ENCODE measurements at regions not wholly inside any gene's neighbourhood (a gene's known extent, or its start where the extent isn't known, plus 50 kb on each side); places are given as distances from the start of the nearest gene placed in this dataset.

GRCh38 chr6:105591053-105591452 is 188.2 kb upstream of the PREP start:
- Histone ChIP-seq H3K27me3 (ENCODE audit: control insufficient read depth, insufficient read depth, low read length) (no peaks in the 10 kb centered on the region), H3K9ac (ENCODE audit: low read depth, low read length) (no peak overlapping the region)

GRCh38 chr6:105588123-105588710 is 185.3 kb upstream of the PREP start:
- Histone ChIP-seq H3K9me3 (replicated peaks; ENCODE audit: low read length) (no peaks in the 10 kb centered on the region), H3K27me3 (ENCODE audit: control insufficient read depth, insufficient read depth, low read length) (no peaks in the 10 kb centered on the region), H3K4me2 (ENCODE audit: low read length) (no peak overlapping the region), H3K4me1 (ENCODE audit: control insufficient read depth, insufficient read depth, low read length) (peaks cover 29% of the 10 kb centered on the region), H3K36me3 (ENCODE audit: insufficient read depth, low read length) (no peaks in the 10 kb centered on the region), H3K9ac (ENCODE audit: low read depth, low read length) (no peak overlapping the region), H3K4me3 (ENCODE audit: low read length) (no peak overlapping the region)

More at GRCh38 chr6:105591053-105591452, 188.2 kb upstream of the PREP start:
- Histone ChIP-seq H3K36me3 (ENCODE audit: insufficient read depth, low read length) (no peaks in the 10 kb centered on the region), H3K4me2 (ENCODE audit: low read length) (no peak overlapping the region), H3K4me1 (ENCODE audit: control insufficient read depth, insufficient read depth, low read length) (peaks cover 56% of the 10 kb centered on the region), H3K9me3 (replicated peaks; ENCODE audit: low read length) (no peaks in the 10 kb centered on the region), H3K4me3 (ENCODE audit: low read length) (no peak overlapping the region)

- Histone ChIP-seq H3K4me3 (ENCODE audit: low read length) (no peak overlapping the region), H3K36me3 (ENCODE audit: insufficient read depth, low read length) (no peaks in the 10 kb centered on the region), H3K9me3 (replicated peaks; ENCODE audit: low read length) (no peaks in the 10 kb centered on the region), H3K4me2 (ENCODE audit: low read length) (no peak overlapping the region), H3K27me3 (ENCODE audit: control insufficient read depth, insufficient read depth, low read length) (no peaks in the 10 kb centered on the region), H3K9ac (ENCODE audit: low read depth, low read length) (no peak overlapping the region), H3K4me1 (ENCODE audit: control insufficient read depth, insufficient read depth, low read length) (peaks cover 23% of the 10 kb centered on the region)
Measured at GRCh38 chr6:105587349-105588122, 184.7 kb upstream of the PREP start.

- no peaks in the 10 kb centered on the region for H3K9me3 ChIP-seq (replicated peaks; ENCODE audit: low read length)
- no peaks in the 10 kb centered on the region for H3K36me3 ChIP-seq (ENCODE audit: insufficient read depth, low read length)
- H3K4me2 ChIP-seq (ENCODE audit: low read length): no peak overlapping the region
- peaks cover 6% of the 10 kb centered on the region for H3K4me1 ChIP-seq (ENCODE audit: control insufficient read depth, insufficient read depth, low read length)
- H3K9ac ChIP-seq (ENCODE audit: low read depth, low read length): no peak overlapping the region
- H3K4me3 ChIP-seq (ENCODE audit: low read length): no peak overlapping the region
- no peaks in the 10 kb centered on the region for H3K27me3 ChIP-seq (ENCODE audit: control insufficient read depth, insufficient read depth, low read length)
Measured at GRCh38 chr6:105578179-105578707, 175.4 kb upstream of the PREP start.

- Histone ChIP-seq H3K27me3 (ENCODE audit: control insufficient read depth, insufficient read depth, low read length) (no peaks in the 10 kb centered on the region), H3K9me3 (replicated peaks; ENCODE audit: low read length) (no peaks in the 10 kb centered on the region), H3K4me1 (ENCODE audit: control insufficient read depth, insufficient read depth, low read length) (peaks cover 11% of the 10 kb centered on the region), H3K4me3 (ENCODE audit: low read length) (no peak overlapping the region), H3K9ac (ENCODE audit: low read depth, low read length) (no peak overlapping the region), H3K36me3 (ENCODE audit: insufficient read depth, low read length) (no peaks in the 10 kb centered on the region), H3K4me2 (ENCODE audit: low read length) (no peak overlapping the region)
Measured at GRCh38 chr6:105573556-105573955, 170.7 kb upstream of the PREP start.

- no peaks in the 10 kb centered on the region for H3K27me3 ChIP-seq (ENCODE audit: control insufficient read depth, insufficient read depth, low read length)
- H3K9ac ChIP-seq (ENCODE audit: low read depth, low read length): no peak overlapping the region
- no peaks in the 10 kb centered on the region for H3K36me3 ChIP-seq (ENCODE audit: insufficient read depth, low read length)
- H3K4me2 ChIP-seq (ENCODE audit: low read length): no peak overlapping the region
- H3K4me1 ChIP-seq (ENCODE audit: control insufficient read depth, insufficient read depth, low read length): peaks cover 11% of the 10 kb centered on the region
- no peak overlapping the region for H3K4me3 ChIP-seq (ENCODE audit: low read length)
- no peaks in the 10 kb centered on the region for H3K9me3 ChIP-seq (replicated peaks; ENCODE audit: low read length)
Measured at GRCh38 chr6:105573138-105573537, 170.3 kb upstream of the PREP start.

GRCh38 chr6:105570416-105570815 is 167.5 kb upstream of the PREP start:
- Histone ChIP-seq H3K9ac (ENCODE audit: low read depth, low read length) (no peak overlapping the region), H3K4me1 (ENCODE audit: control insufficient read depth, insufficient read depth, low read length) (peaks cover 11% of the 10 kb centered on the region), H3K4me2 (ENCODE audit: low read length) (no peak overlapping the region), H3K36me3 (ENCODE audit: insufficient read depth, low read length) (no peaks in the 10 kb centered on the region), H3K4me3 (ENCODE audit: low read length) (no peak overlapping the region), H3K9me3 (replicated peaks; ENCODE audit: low read length) (no peaks in the 10 kb centered on the region), H3K27me3 (ENCODE audit: control insufficient read depth, insufficient read depth, low read length) (no peaks in the 10 kb centered on the region)

- Histone ChIP-seq H3K4me1 (ENCODE audit: control insufficient read depth, insufficient read depth, low read length) (peaks cover 11% of the 10 kb centered on the region), H3K4me3 (ENCODE audit: low read length) (no peak overlapping the region), H3K9ac (ENCODE audit: low read depth, low read length) (no peak overlapping the region), H3K9me3 (replicated peaks; ENCODE audit: low read length) (no peaks in the 10 kb centered on the region), H3K36me3 (ENCODE audit: insufficient read depth, low read length) (no peaks in the 10 kb centered on the region), H3K27me3 (ENCODE audit: control insufficient read depth, insufficient read depth, low read length) (no peaks in the 10 kb centered on the region), H3K4me2 (ENCODE audit: low read length) (no peak overlapping the region)
Measured at GRCh38 chr6:105569706-105570105, 166.8 kb upstream of the PREP start.

GRCh38 chr6:105568751-105569150 is 165.9 kb upstream of the PREP start:
- Histone ChIP-seq H3K4me3 (ENCODE audit: low read length) (no peak overlapping the region), H3K9ac (ENCODE audit: low read depth, low read length) (no peak overlapping the region), H3K9me3 (replicated peaks; ENCODE audit: low read length) (no peaks in the 10 kb centered on the region), H3K4me1 (ENCODE audit: control insufficient read depth, insufficient read depth, low read length) (peaks cover 9% of the 10 kb centered on the region), H3K27me3 (ENCODE audit: control insufficient read depth, insufficient read depth, low read length) (no peaks in the 10 kb centered on the region), H3K36me3 (ENCODE audit: insufficient read depth, low read length) (no peaks in the 10 kb centered on the region), H3K4me2 (ENCODE audit: low read length) (no peak overlapping the region)

GRCh38 chr6:105568142-105568541 is 165.3 kb upstream of the PREP start:
- H3K4me2 ChIP-seq (ENCODE audit: low read length): no peak overlapping the region
- no peak overlapping the region for H3K9ac ChIP-seq (ENCODE audit: low read depth, low read length)
- H3K27me3 ChIP-seq (ENCODE audit: control insufficient read depth, insufficient read depth, low read length): no peaks in the 10 kb centered on the region
- H3K36me3 ChIP-seq (ENCODE audit: insufficient read depth, low read length): no peaks in the 10 kb centered on the region
- no peak overlapping the region for H3K4me3 ChIP-seq (ENCODE audit: low read length)
- peaks cover 3% of the 10 kb centered on the region for H3K4me1 ChIP-seq (ENCODE audit: control insufficient read depth, insufficient read depth, low read length)
- no peaks in the 10 kb centered on the region for H3K9me3 ChIP-seq (replicated peaks; ENCODE audit: low read length)

- Histone ChIP-seq H3K4me1 (ENCODE audit: control insufficient read depth, insufficient read depth, low read length) (no peaks in the 10 kb centered on the region), H3K36me3 (ENCODE audit: insufficient read depth, low read length) (no peaks in the 10 kb centered on the region), H3K27me3 (ENCODE audit: control insufficient read depth, insufficient read depth, low read length) (no peaks in the 10 kb centered on the region), H3K9me3 (replicated peaks; ENCODE audit: low read length) (no peaks in the 10 kb centered on the region), H3K4me2 (ENCODE audit: low read length) (no peak overlapping the region), H3K9ac (ENCODE audit: low read depth, low read length) (no peak overlapping the region), H3K4me3 (ENCODE audit: low read length) (no peak overlapping the region)
Measured at GRCh38 chr6:105567140-105567539, 164.3 kb upstream of the PREP start.

GRCh38 chr6:105566503-105566902 is 163.6 kb upstream of the PREP start:
- H3K4me1 ChIP-seq (ENCODE audit: control insufficient read depth, insufficient read depth, low read length): no peaks in the 10 kb centered on the region
- H3K4me2 ChIP-seq (ENCODE audit: low read length): no peak overlapping the region
- H3K9me3 ChIP-seq (replicated peaks; ENCODE audit: low read length): no peaks in the 10 kb centered on the region
- no peaks in the 10 kb centered on the region for H3K36me3 ChIP-seq (ENCODE audit: insufficient read depth, low read length)
- H3K9ac ChIP-seq (ENCODE audit: low read depth, low read length): no peak overlapping the region
- no peak overlapping the region for H3K4me3 ChIP-seq (ENCODE audit: low read length)
- no peaks in the 10 kb centered on the region for H3K27me3 ChIP-seq (ENCODE audit: control insufficient read depth, insufficient read depth, low read length)

Data from skeletal muscle satellite cell (primary cell).